HepG2 (cell line): ENCODE measurements at regions not wholly inside any gene's neighbourhood (a gene's known extent, or its start where the extent isn't known, plus 50 kb on each side); places are given as distances from the start of the nearest gene placed in this dataset.

Source experiments
- ATAC-seq: fragments of 200-7000 bp; cut with Tn5 transposase; 3 replicates; pipeline ENCODE4 v1.9.1; 2020; ENCODE audit warnings: mild to moderate bottlenecking, moderate library complexity
- BruUV-seq: library from RNA; stranded (reverse); fragments of 400-500 nt; replicated peaks from 2 replicates; lab custom pipeline; 2021; lab: Mats Ljungman, UMichigan
- CTCF ChIA-PET: fragments of 300-600 bp; formaldehyde crosslinking; extraction: SDS; loops from one replicate; lab custom pipeline; 2021; ENCODE audit warnings: low total read pairs, inconsistent platforms, low intra/inter-chr PET ratio; lab: Yijun Ruan, JAX
- POLR2A ChIA-PET: fragments of 350-600 bp; sonication (Branson Sonifier 250); formaldehyde crosslinking; loops from one replicate; lab custom pipeline; 2020; ENCODE audit warnings: antibody characterized with exemption, inconsistent platforms; lab: Yijun Ruan, JAX
- DNase-seq: peaks from one replicate; pipeline ENCODE4 v3.0.0-alpha.2; 2015; ENCODE audit warnings: low spot score
- FAIRE-seq: peaks from 3 replicates; lab custom pipeline; 2011; peaks lifted over from hg19 to GRCh38; lab: Jason Lieb, UNC
- H2AFZ ChIP-seq: one replicate; pipeline ENCODE4 v1.6.1; 2011; ENCODE audit warnings: low read length, inconsistent platforms
- H3K27ac ChIP-seq: fragments of 300-600 bp; 3 replicates; pipeline ENCODE4 v1.8.0; 2011; ENCODE audit warnings: mixed run types, mild to moderate bottlenecking, mixed read lengths, low read length, inconsistent platforms; ENCODE audit not compliant: insufficient read depth; ENCODE audit errors: extremely low read length
- H3K27me3 ChIP-seq, 2 experiments: fragments of 200-600 bp in 1 of 2; 2 replicates in 1 of 2; 3 replicates in 1 of 2; pipeline versions ENCODE4 v1.6.0 to v1.8.0; 2011; ENCODE audit warnings: low read length in 2 of 2, mild to moderate bottlenecking in 2 of 2, moderate library complexity in 2 of 2, inconsistent platforms in 1 of 2; ENCODE audit not compliant: insufficient read depth in 2 of 2, control insufficient read depth in 1 of 2
- H3K36me3 ChIP-seq, 2 experiments: fragments of 200-600 bp in 1 of 2; replicated peaks in 1 of 2; 2 replicates in 1 of 2; 3 replicates in 1 of 2; pipeline versions ENCODE4 v1.5.1 to v1.8.0; 2011; ENCODE audit warnings: low read length in 2 of 2, inconsistent platforms in 1 of 2; ENCODE audit not compliant: insufficient read depth in 2 of 2, control insufficient read depth in 1 of 2
- H3K4me1 ChIP-seq: 2 replicates; pipeline ENCODE4 v1.5.1; 2012; ENCODE audit warnings: low read length, inconsistent platforms; ENCODE audit not compliant: insufficient read depth
- H3K4me2 ChIP-seq: 2 replicates; pipeline ENCODE4 v1.6.0; 2011; ENCODE audit warnings: low read depth, low read length, inconsistent platforms
- H3K4me3 ChIP-seq, 3 experiments: fragments of 200-600 bp in 1 of 3; sonication (generic), shearing (Covaris generic) in 1 of 3; replicated peaks in 1 of 3; 2 replicates each; pipeline ENCODE4 v1.5.1; 2011 to 2016; ENCODE audit warnings: low read length in 3 of 3, inconsistent platforms in 2 of 3, low read depth in 2 of 3, mild to moderate bottlenecking in 2 of 3, control low read depth in 1 of 3, mixed read lengths in 1 of 3; ENCODE audit not compliant: insufficient read depth in 1 of 3
- H3K79me2 ChIP-seq: one replicate; pipeline ENCODE4 v1.6.1; 2011; ENCODE audit warnings: low read length, inconsistent platforms; ENCODE audit not compliant: insufficient read depth
- H3K9ac ChIP-seq: 2 replicates; pipeline ENCODE4 v1.6.0; 2011; ENCODE audit warnings: mild to moderate bottlenecking, low read depth, low read length, inconsistent platforms; ENCODE audit not compliant: insufficient read depth
- H3K9me3 ChIP-seq: 2 replicates; pipeline ENCODE4 v1.5.1; 2012; ENCODE audit warnings: mild to moderate bottlenecking, low read length
- H4K20me1 ChIP-seq: 2 replicates; pipeline ENCODE4 v1.6.0; 2011; ENCODE audit warnings: inconsistent platforms, mild to moderate bottlenecking, low read length, moderate library complexity; ENCODE audit not compliant: insufficient read depth
- CCDC6 ChIP-seq: sonication (generic); formaldehyde crosslinking; IDR thresholded peaks from 2 replicates; pipeline ENCODE4 v1.8.1; 2022; ENCODE audit warnings: mild to moderate bottlenecking, missing genetic modification reagents, moderate library complexity
- CEBPB ChIP-seq: IDR thresholded peaks from 2 replicates; pipeline ENCODE4 v1.6.1; 2011; ENCODE audit warnings: low read depth, low read length, improper control_type of control experiment, borderline replicate concordance
- DNMT1 ChIP-seq: sonication (generic); formaldehyde crosslinking; IDR thresholded peaks from 2 replicates; pipeline ENCODE4 v1.5.1; 2020; ENCODE audit warnings: mild to moderate bottlenecking, missing genetic modification reagents
- ERF ChIP-seq: IDR thresholded peaks from 2 replicates; pipeline ENCODE4 v1.6.1; 2018; ENCODE audit warnings: missing biosample characterization, missing genetic modification reagents
- IKZF1 ChIP-seq: fragments of 450-650 bp; IDR thresholded peaks from 2 replicates; pipeline ENCODE4 v1.7.1; 2016
- LRRFIP1 ChIP-seq: sonication (generic); formaldehyde crosslinking; conservative IDR thresholded peaks from 2 replicates; pipeline ENCODE4 v1.4.0; 2020; ENCODE audit warnings: missing genetic modification reagents
- NFRKB ChIP-seq: fragments of 450-650 bp; IDR thresholded peaks from 2 replicates; pipeline ENCODE4 v1.6.1; 2017
- RFX1 ChIP-seq: fragments of 450-650 bp; IDR thresholded peaks from 2 replicates; pipeline ENCODE4 v1.6.1; 2017
- TSC22D2 ChIP-seq: sonication (generic); formaldehyde crosslinking; IDR thresholded peaks from 2 replicates; pipeline ENCODE4 v1.5.1; 2020; ENCODE audit warnings: missing genetic modification reagents, mild to moderate bottlenecking, borderline replicate concordance
- ZBTB44 ChIP-seq: sonication (generic); formaldehyde crosslinking; IDR thresholded peaks from 2 replicates; pipeline ENCODE4 v1.4.0; 2020; ENCODE audit warnings: missing genetic modification reagents
- ZBTB7B ChIP-seq: sonication (generic); formaldehyde crosslinking; IDR thresholded peaks from 2 replicates; pipeline ENCODE4 v1.4.0; 2020; ENCODE audit warnings: missing genetic modification reagents
- ZFP91 ChIP-seq: sonication (generic); formaldehyde crosslinking; IDR thresholded peaks from 2 replicates; pipeline ENCODE4 v1.9.0; 2022; ENCODE audit warnings: missing genetic modification reagents, mild to moderate bottlenecking, borderline replicate concordance
- ZNF10 ChIP-seq: sonication (generic); formaldehyde crosslinking; IDR thresholded peaks from 2 replicates; pipeline ENCODE4 v1.4.0; 2020; ENCODE audit warnings: mild to moderate bottlenecking, low read depth, missing genetic modification reagents, borderline replicate concordance
- ZNF552 ChIP-seq: sonication (generic); formaldehyde crosslinking; IDR thresholded peaks from 2 replicates; pipeline ENCODE4 v1.9.0; 2022; ENCODE audit warnings: missing genetic modification reagents, mild to moderate bottlenecking, borderline replicate concordance
- ZNF713 ChIP-seq: sonication (generic); formaldehyde crosslinking; IDR thresholded peaks from 2 replicates; pipeline ENCODE4 v1.4.0; 2020; ENCODE audit warnings: mild to moderate bottlenecking, missing genetic modification reagents
- whole genome bisulfite sequencing: methylation state at CpG from one replicate; pipeline ENCODE4 v1.1.6; 2017; ENCODE audit warnings: low lambda C conversion rate; 5-methylcytosine and 5-hydroxymethylcytosine counted together
- in situ Hi-C: cut with HindIII; loops from 2 replicates; pipeline ENCODE4 v1.10.0; 2017; ENCODE audit warnings: low pct_unique_long_range_greater_than_20kb; ENCODE audit not compliant: extremely low pct_ligation_motif_present
- intact Hi-C: fragments of 100-400 bp; cut with micrococcal nuclease; formaldehyde crosslinking; loops from one replicate; pipeline ENCODE4 v1.10.0; 2022; ENCODE audit not compliant: unreplicated experiment

DNA sequence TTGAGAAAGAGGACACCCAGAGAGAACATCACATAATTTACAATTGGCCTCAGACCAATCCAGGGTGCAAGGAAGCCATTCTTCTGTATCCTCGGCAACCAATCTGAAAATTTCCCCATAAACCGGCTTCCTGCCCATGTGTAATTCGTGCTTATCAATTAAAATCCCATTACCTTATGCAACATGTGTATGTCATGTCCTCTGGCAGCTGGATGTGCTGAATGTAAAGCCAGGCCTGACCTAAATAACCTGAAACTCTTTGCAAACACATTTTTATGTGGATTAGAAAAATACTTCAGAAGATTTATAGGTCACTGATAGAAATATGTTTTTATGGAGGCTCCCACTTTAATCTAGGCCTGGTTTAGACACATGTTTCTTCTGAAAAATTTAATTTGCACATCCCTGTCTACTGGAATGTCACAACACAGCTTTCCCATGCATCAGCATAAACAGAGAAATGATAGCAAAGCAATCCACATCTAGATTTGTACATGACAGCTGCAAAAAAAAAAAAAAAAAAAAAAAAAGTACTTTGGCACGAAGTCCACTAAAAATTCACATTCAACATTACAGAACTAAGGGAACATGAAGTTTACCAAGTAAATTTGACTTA is 69.4 kb upstream of the SAMSN1 start:
- no peak for TF ChIP-seq IKZF1
- TF ChIP-seq TSC22D2 (CRISPR knock-in tag), result no peak
- no peak for TF ChIP-seq NFRKB
- TF ChIP-seq ZNF713, result no peak
- no peak for TF ChIP-seq CCDC6 (CRISPR knock-in tag)
- TF ChIP-seq ERF (CRISPR knock-in tag), result no peak
- TF ChIP-seq LRRFIP1, result no peak
- no peak for TF ChIP-seq ZBTB44
- no peak for TF ChIP-seq CEBPB
- no peak for TF ChIP-seq RFX1
- TF ChIP-seq ZBTB7B (CRISPR knock-in tag), result no peak
- TF ChIP-seq ZFP91 (CRISPR knock-in tag), result no peak
- no peak for TF ChIP-seq ZNF10 (CRISPR knock-in tag)
- no peak for TF ChIP-seq DNMT1 (CRISPR knock-in tag)
- TF ChIP-seq ZNF552 (CRISPR knock-in tag), result no peak
- no peak for FAIRE-seq
- Histone ChIP-seq H3K9me3 (no peaks in the 10 kb centered on the region), H3K36me3 (no peaks in the 10 kb centered on the region), H3K4me2 (no peak overlapping the region), H3K27me3 (no peaks in the 10 kb centered on the region), H3K4me3 (no peak overlapping the region), H3K4me1 (no peaks in the 10 kb centered on the region), H4K20me1 (no peaks in the 10 kb centered on the region), H2AFZ (no peak overlapping the region), H3K9ac (no peak overlapping the region), H3K27ac (no peak overlapping the region), H3K79me2 (no peaks in the 10 kb centered on the region)
- ATAC-seq, result no peak
- in situ Hi-C loops, result no loop called here
- intact Hi-C loops, result no loop called here
- CTCF ChIA-PET, result no interaction called here
- 4% methylated on average over 4 of the region's 4 CpGs for WGBS
- no TSS peak for BruUV-seq
- no peak for DNase-seq
- POLR2A ChIA-PET, result no interaction called here
